H9 (cell line): ENCODE measurements at regions not wholly inside any gene's neighbourhood (a gene's known extent, or its start where the extent isn't known, plus 50 kb on each side); places are given as distances from the start of the nearest gene placed in this dataset.
"Not testable (repeated sequence)": the region's sequence is repeated elsewhere in the genome, so short reads cannot be mapped to it uniquely, and the experiment has no call there.

Experiments used
- DNase-seq: peaks from one replicate; pipeline ENCODE4 v3.0.0-alpha.2; 2017
- H2AFZ ChIP-seq: one replicate; pipeline ENCODE4 v1.6.1; 2013; ENCODE audit warnings: mild to moderate bottlenecking, low read length, control low read depth, moderate library complexity
- H2AK5ac ChIP-seq: 2 replicates; pipeline ENCODE4 v1.6.1; 2013; ENCODE audit warnings: low read length, control low read depth, mixed read lengths; ENCODE audit not compliant: insufficient read length
- H2BK120ac ChIP-seq: one replicate; pipeline ENCODE4 v1.6.1; 2013; ENCODE audit warnings: low read depth, mild to moderate bottlenecking, low read length, control low read depth, inconsistent platforms; ENCODE audit not compliant: poor library complexity, severe bottlenecking
- H2BK12ac ChIP-seq: 2 replicates; pipeline ENCODE4 v1.6.1; 2013; ENCODE audit warnings: low read length, control low read depth, mixed read lengths, low read depth; ENCODE audit not compliant: insufficient read length
- H2BK15ac ChIP-seq: 2 replicates; pipeline ENCODE4 v1.6.1; 2013; ENCODE audit warnings: low read depth, low read length, control low read depth
- H2BK20ac ChIP-seq: one replicate; pipeline ENCODE4 v1.6.1; 2013; ENCODE audit warnings: low read depth, mild to moderate bottlenecking, low read length, control low read depth, inconsistent platforms; ENCODE audit not compliant: poor library complexity, severe bottlenecking
- H2BK5ac ChIP-seq: 2 replicates; pipeline ENCODE4 v1.6.1; 2013; ENCODE audit warnings: low read length, control low read depth, mixed read lengths; ENCODE audit not compliant: insufficient read length
- H3K14ac ChIP-seq: 2 replicates; pipeline ENCODE4 v1.6.1; 2013; ENCODE audit warnings: low read length, control low read depth; ENCODE audit not compliant: insufficient read depth
- H3K18ac ChIP-seq: 2 replicates; pipeline ENCODE4 v1.6.1; 2013; ENCODE audit warnings: low read depth, mild to moderate bottlenecking, mixed read lengths, low read length, control low read depth; ENCODE audit not compliant: insufficient read length
- H3K23ac ChIP-seq: 2 replicates; pipeline ENCODE4 v1.6.1; 2013; ENCODE audit warnings: low read length, control low read depth, mixed read lengths, low read depth; ENCODE audit not compliant: insufficient read length
- H3K23me2 ChIP-seq: 2 replicates; pipeline ENCODE4 v1.6.1; 2013; ENCODE audit warnings: low read depth, mild to moderate bottlenecking, mixed read lengths, low read length, control low read depth; ENCODE audit not compliant: insufficient read length, poor library complexity, severe bottlenecking
- H3K27ac ChIP-seq: 2 replicates; pipeline ENCODE4 v1.5.1; 2013; ENCODE audit warnings: low read length, control low read depth, mixed read lengths, low read depth; ENCODE audit not compliant: insufficient read length
- H3K27me3 ChIP-seq: 2 replicates; pipeline ENCODE4 v1.6.1; 2013; ENCODE audit warnings: low read length, control low read depth, inconsistent platforms; ENCODE audit not compliant: insufficient read depth
- H3K4ac ChIP-seq: 2 replicates; pipeline ENCODE4 v1.6.1; 2013; ENCODE audit warnings: low read depth, mild to moderate bottlenecking, control low read depth, inconsistent platforms, low read length, moderate library complexity
- H3K4me1 ChIP-seq: 2 replicates; pipeline ENCODE4 v1.6.1; 2013; ENCODE audit warnings: low read length, control low read depth, inconsistent platforms; ENCODE audit not compliant: insufficient read depth
- H3K4me2 ChIP-seq: 2 replicates; pipeline ENCODE4 v1.6.1; 2013; ENCODE audit warnings: low read length, control low read depth, mixed read lengths; ENCODE audit not compliant: insufficient read length, insufficient read depth
- H3K56ac ChIP-seq: 2 replicates; pipeline ENCODE4 v1.6.1; 2013; ENCODE audit warnings: low read depth, mild to moderate bottlenecking, mixed read lengths, low read length, control low read depth; ENCODE audit not compliant: insufficient read length
- H3K79me1 ChIP-seq: 2 replicates; pipeline ENCODE4 v1.6.1; 2013; ENCODE audit warnings: low read depth, mild to moderate bottlenecking, moderate library complexity, low read length, control low read depth, inconsistent platforms; ENCODE audit not compliant: insufficient read depth, poor library complexity, severe bottlenecking
- H3K79me2 ChIP-seq: 2 replicates; pipeline ENCODE4 v1.6.1; 2013; ENCODE audit warnings: low read length, control low read depth, inconsistent platforms; ENCODE audit not compliant: insufficient read depth
- H3K9ac ChIP-seq: 2 replicates; pipeline ENCODE4 v1.6.1; 2013; ENCODE audit warnings: low read length, control low read depth, mixed read lengths; ENCODE audit not compliant: insufficient read length; ENCODE audit errors: extremely low read depth
- H3K9me3 ChIP-seq: one replicate; pipeline ENCODE4 v1.6.1; 2013; ENCODE audit warnings: low read depth, low read length, inconsistent platforms; ENCODE audit not compliant: control insufficient read depth
- H3T11ph ChIP-seq: one replicate; pipeline ENCODE4 v1.6.1; 2013; ENCODE audit warnings: mild to moderate bottlenecking, low read length, control low read depth, inconsistent platforms
- H4K20me1 ChIP-seq: one replicate; pipeline ENCODE4 v1.6.1; 2013; ENCODE audit not compliant: control insufficient read depth, insufficient read length, insufficient read depth
- H4K5ac ChIP-seq: 2 replicates; pipeline ENCODE4 v1.6.1; 2013; ENCODE audit warnings: low read depth, mild to moderate bottlenecking, mixed read lengths, low read length, control low read depth; ENCODE audit not compliant: insufficient read length
- H4K8ac ChIP-seq: replicated peaks from 2 replicates; pipeline ENCODE4 v1.6.1; 2013; ENCODE audit warnings: low read length, control low read depth, mixed read lengths, low read depth; ENCODE audit not compliant: insufficient read length
- H4K91ac ChIP-seq: 2 replicates; pipeline ENCODE4 v1.6.1; 2013; ENCODE audit warnings: low read depth, mild to moderate bottlenecking, moderate library complexity, mixed read lengths, low read length, control low read depth; ENCODE audit not compliant: insufficient read length
- H3K27ac Mint-ChIP-seq, 3 experiments: 2 replicates in 2 of 3; 3 replicates in 1 of 3; pipeline ENCODE4 v1.8.0; 2020 to 2021; ENCODE audit warnings: mixed read lengths in 3 of 3, mild to moderate bottlenecking in 1 of 3, moderate library complexity in 1 of 3
- H3K27me3 Mint-ChIP-seq: 2 replicates; pipeline ENCODE4 v1.8.0; 2021; ENCODE audit warnings: low read depth, mild to moderate bottlenecking, moderate library complexity, mixed read lengths
- H3K36me3 Mint-ChIP-seq, 3 experiments: 2 replicates in 2 of 3; 3 replicates in 1 of 3; pipeline ENCODE4 v1.8.0; 2020 to 2021; ENCODE audit warnings: low read depth in 3 of 3, mixed read lengths in 3 of 3; ENCODE audit not compliant: insufficient read depth in 1 of 3
- H3K4me1 Mint-ChIP-seq, 2 experiments: 2 replicates each; pipeline ENCODE4 v1.8.0; 2020; ENCODE audit warnings: mixed read lengths in 2 of 2
- H3K4me3 Mint-ChIP-seq, 2 experiments: 2 replicates in 1 of 2; 3 replicates in 1 of 2; pipeline ENCODE4 v1.8.0; 2020 to 2021; ENCODE audit warnings: mild to moderate bottlenecking in 2 of 2, mixed read lengths in 2 of 2, moderate library complexity in 1 of 2
- H3K9me3 Mint-ChIP-seq, 2 experiments: 2 replicates in 1 of 2; 3 replicates in 1 of 2; pipeline ENCODE4 v1.8.0; 2020; ENCODE audit warnings: mild to moderate bottlenecking in 2 of 2, mixed read lengths in 2 of 2, moderate library complexity in 1 of 2
- CTCF ChIP-seq: fragments of 200-600 bp; sonication (generic); conservative IDR thresholded peaks from 3 replicates; pipeline ENCODE4 v1.8.0; 2021; ENCODE audit warnings: antibody characterized with exemption, mild to moderate bottlenecking
- WGBS: extraction: QIAGEN DNeasy Blood & Tissue Kit; methylation state at CpG from one replicate; pipeline ENCODE4 v1.1.7; 2013; ENCODE audit warnings: missing lambda C conversion rate, low lambda C conversion rate, mixed read lengths; ENCODE audit not compliant: insufficient read length; ENCODE audit errors: extremely low coverage; 5-methylcytosine and 5-hydroxymethylcytosine counted together

- Histone ChIP-seq H3K9me3 (no peaks in the 10 kb centered on the region), H3K23ac (no peak overlapping the region), H3K9ac (no peak overlapping the region), H3K4me1 (peaks cover 3% of the 10 kb centered on the region; the same call in 1 of the 2 replicates), H2BK12ac (no peak overlapping the region), H3K27ac (no peak overlapping the region), H2BK5ac (no peak overlapping the region), H4K8ac (no peak overlapping the region), H3K79me1 (no peaks in the 10 kb centered on the region), H2BK15ac (no peak overlapping the region), H2BK20ac (no peak overlapping the region), H3K27me3 (no peaks in the 10 kb centered on the region), H4K5ac (no peak overlapping the region), H3T11ph (no peak overlapping the region), H3K23me2 (no peaks in the 10 kb centered on the region), H3K4me2 (no peak overlapping the region), H3K4ac (no peak overlapping the region), H2AK5ac (no peak overlapping the region), H2BK120ac (no peak overlapping the region), H4K91ac (no peak overlapping the region), H3K18ac (no peak overlapping the region), H4K20me1 (no peaks in the 10 kb centered on the region), H2AFZ (peak overlapping the region; percentile 97), H3K14ac (no peak overlapping the region), H3K79me2 (no peaks in the 10 kb centered on the region), H3K56ac (no peak overlapping the region)
- peak; percentile 58 for TF ChIP-seq CTCF
- no peak overlapping the region for H3K4me3 Mint-ChIP-seq
- no CpG with 5 or more reads among the region's 6 CpGs for WGBS
- DNase-seq: peak; percentile 55
- 0 out of 4 replicates have a peak, but pooled peaks cover 2 to 4% of the 10 kb centered on the region in 2 experiments for H3K4me1 Mint-ChIP-seq
- H3K27ac Mint-ChIP-seq: no peak overlapping the region
- H3K27me3 Mint-ChIP-seq: no peaks in the 10 kb centered on the region; the same call in 1 of the 2 replicates
- H3K9me3 Mint-ChIP-seq: peaks cover 0 to 3% of the 10 kb centered on the region in 2 experiments; a peak in 3 of 5 replicates
- H3K36me3 Mint-ChIP-seq: 0 out of 7 replicates have a peak, but pooled peaks cover 0 to 3% (median 0%) of the 10 kb centered on the region in 3 experiments
Observed at GRCh38 chr2:66095820-66096345, 339.0 kb upstream of the MEIS1 start.

GRCh38 chr2:66094689-66095088 lies 340.2 kb upstream of the MEIS1 start:
- H4K5ac ChIP-seq, H3K4me1 Mint-ChIP-seq, H3K9me3 ChIP-seq, H3K23me2 ChIP-seq, H2BK15ac ChIP-seq, H4K91ac ChIP-seq, H2AFZ ChIP-seq, H2BK20ac ChIP-seq, H3K23ac ChIP-seq, H3K4me1 ChIP-seq, H3K36me3 Mint-ChIP-seq, H4K8ac ChIP-seq, H3K79me1 ChIP-seq, H3K56ac ChIP-seq, H3K18ac ChIP-seq, H3K4me3 Mint-ChIP-seq, H3K4me2 ChIP-seq, H3K9me3 Mint-ChIP-seq, DNase-seq, H3K14ac ChIP-seq, H3K4ac ChIP-seq, H4K20me1 ChIP-seq, H3K27me3 Mint-ChIP-seq, H2BK12ac ChIP-seq, H3K9ac ChIP-seq, H2BK5ac ChIP-seq, H3K27ac Mint-ChIP-seq, H3T11ph ChIP-seq, H3K27me3 ChIP-seq, H2BK120ac ChIP-seq, H3K27ac ChIP-seq, H3K79me2 ChIP-seq, H2AK5ac ChIP-seq: not testable (repeated sequence)
- WGBS: no CpG with 5 or more reads among the region's 2 CpGs
